Breast epithelium (tissue), 4 donors: ENCODE measurements at regions not wholly inside any gene's neighbourhood (a gene's known extent, or its start where the extent isn't known, plus 50 kb on each side); places are given as distances from the start of the nearest gene placed in this dataset.

Experiments
- DNase-seq, 2 donors: peaks; one replicate each; pipeline ENCODE4 v3.0.0-alpha.2; 2019; ENCODE audit warnings: low spot score in 2 of 2
- H3K27ac ChIP-seq, 2 donors: fragments of 200-600 bp; sonication (generic) in 1 of 2; one replicate each; pipeline ENCODE4 v1.5.1; 2016 to 2019; ENCODE audit warnings: mild to moderate bottlenecking in 1 of 2
- H3K27me3 ChIP-seq, 2 donors: fragments of 200-600 bp; sonication (generic) in 1 of 2; one replicate each; pipeline versions ENCODE4 v1.5.1 to v1.6.0; 2017 to 2019; ENCODE audit warnings: control low read depth in 1 of 2, mild to moderate bottlenecking in 1 of 2
- H3K36me3 ChIP-seq: fragments of 200-600 bp; one replicate; pipeline ENCODE4 v1.5.1; 2019
- H3K4me1 ChIP-seq, 2 donors: fragments of 200-600 bp; sonication (generic); one replicate each; pipeline ENCODE4 v1.5.1; 2016 to 2019; ENCODE audit warnings: control low read depth in 1 of 2
- H3K4me3 ChIP-seq, 3 donors: fragments of 200-600 bp; sonication (generic); 1 replicate in 2 of 3; 2 replicates in 1 of 3; pipeline ENCODE4 v1.5.1; 2016 to 2019; ENCODE audit warnings: mild to moderate bottlenecking in 3 of 3, moderate library complexity in 2 of 3
- H3K9me3 ChIP-seq, 2 donors: fragments of 200-600 bp; sonication (generic) in 1 of 2; one replicate each; pipeline ENCODE4 v1.5.1; 2016 to 2019; ENCODE audit warnings: control low read depth in 1 of 2
- CTCF ChIP-seq, 3 donors: fragments of 450-650 bp; IDR thresholded peaks; one replicate each; pipeline ENCODE4 v1.5.1; 2016 to 2017; ENCODE audit warnings: antibody characterized with exemption in 3 of 3, mild to moderate bottlenecking in 3 of 3, moderate library complexity in 3 of 3
- POLR2A ChIP-seq: fragments of 450-650 bp; IDR thresholded peaks from one replicate; pipeline ENCODE4 v1.6.1; 2016; ENCODE audit warnings: antibody characterized with exemption, mild to moderate bottlenecking, moderate library complexity
- POLR2AphosphoS5 ChIP-seq, 3 donors: sonication (generic); formaldehyde crosslinking; IDR thresholded peaks; one replicate each; pipeline ENCODE4 v1.6.1; 2017; ENCODE audit warnings: antibody characterized with exemption in 3 of 3
- intact Hi-C: fragments of 100-400 bp; cut with DNase I; formaldehyde crosslinking; loops from one replicate; pipeline ENCODE4 v1.15.1; 2023; ENCODE audit warnings: low total_unique reads

GRCh38 chr13:34478376-34478775, 463.7 kb upstream of the NBEA start:
- Histone ChIP-seq H3K9me3 (no peaks in the 10 kb centered on the region), H3K4me3 (no peak overlapping the region), H3K27me3 (no peaks in the 10 kb centered on the region), H3K36me3 (no peaks in the 10 kb centered on the region), H3K4me1 (no peaks in the 10 kb centered on the region), H3K27ac (no peak overlapping the region)
- intact Hi-C loops, result no loop called here
- TF ChIP-seq POLR2AphosphoS5 (IDR thresholded peaks at IDR 0.05) (no peak), CTCF (IDR thresholded peaks at IDR 0.05) (no peak), POLR2A (no peak)
- no peak for DNase-seq

GRCh38 chr13:34502011-34502410, 440.1 kb upstream of the NBEA start:
- Histone ChIP-seq H3K9me3 (no peaks in the 10 kb centered on the region), H3K4me3 (no peak overlapping the region), H3K4me1 (no peaks in the 10 kb centered on the region), H3K27ac (no peak overlapping the region), H3K36me3 (no peaks in the 10 kb centered on the region), H3K27me3 (no peaks in the 10 kb centered on the region)
- TF ChIP-seq CTCF (IDR thresholded peaks at IDR 0.05) (no peak), POLR2A (no peak), POLR2AphosphoS5 (IDR thresholded peaks at IDR 0.05) (no peak)
- no peak for DNase-seq
- intact Hi-C loops, result no loop called here

- intact Hi-C loops, result no loop called here
- no peak for DNase-seq
Measured at GRCh38 chr13:34502621-34503020, 439.4 kb upstream of the NBEA start.

GRCh38 chr13:34506796-34507195, 435.3 kb upstream of the NBEA start:
- Histone ChIP-seq H3K27me3 (no peaks in the 10 kb centered on the region), H3K4me1 (no peaks in the 10 kb centered on the region), H3K36me3 (no peaks in the 10 kb centered on the region), H3K27ac (no peak overlapping the region), H3K4me3 (no peak overlapping the region), H3K9me3 (no peaks in the 10 kb centered on the region)
- intact Hi-C loops, result no loop called here
- TF ChIP-seq POLR2AphosphoS5 (IDR thresholded peaks at IDR 0.05), result no peak
- TF ChIP-seq POLR2A, result no peak
- TF ChIP-seq CTCF (IDR thresholded peaks at IDR 0.05), result no peak
- DNase-seq, result no peak

More at GRCh38 chr13:34502621-34503020, 439.4 kb upstream of the NBEA start:
- H3K36me3 ChIP-seq, result no peaks in the 10 kb centered on the region
- no peaks in the 10 kb centered on the region for H3K9me3 ChIP-seq
- TF ChIP-seq POLR2A (no peak), CTCF (IDR thresholded peaks at IDR 0.05) (no peak), POLR2AphosphoS5 (IDR thresholded peaks at IDR 0.05) (no peak)
- no peak overlapping the region for H3K4me3 ChIP-seq
- no peak overlapping the region for H3K27ac ChIP-seq
- no peaks in the 10 kb centered on the region for H3K27me3 ChIP-seq
- no peaks in the 10 kb centered on the region for H3K4me1 ChIP-seq

GRCh38 chr13:34507630-34508029, 434.4 kb upstream of the NBEA start:
- H3K27me3 ChIP-seq, result no peaks in the 10 kb centered on the region
- no peaks in the 10 kb centered on the region for H3K36me3 ChIP-seq
- no peaks in the 10 kb centered on the region for H3K4me1 ChIP-seq
- intact Hi-C loops, result no loop called here
- no peaks in the 10 kb centered on the region for H3K9me3 ChIP-seq
- TF ChIP-seq POLR2A (no peak), CTCF (IDR thresholded peaks at IDR 0.05) (no peak), POLR2AphosphoS5 (IDR thresholded peaks at IDR 0.05) (no peak)
- no peak overlapping the region for H3K27ac ChIP-seq
- no peak for DNase-seq
- H3K4me3 ChIP-seq, result no peak overlapping the region
